B cell (primary cell): ENCODE measurements at regions not wholly inside any gene's neighbourhood (a gene's known extent, or its start where the extent isn't known, plus 50 kb on each side); places are given as distances from the start of the nearest gene placed in this dataset.
"Not testable (repeated sequence)": the region's sequence is repeated elsewhere in the genome, so short reads cannot be mapped to it uniquely, and the experiment has no call there.

Experiments
- EZH2 ChIP-seq: IDR thresholded peaks from 2 replicates; pipeline ENCODE4 v1.6.1; 2012; ENCODE audit warnings: borderline replicate concordance, low read depth, mild to moderate bottlenecking, moderate library complexity, low read length; ENCODE audit not compliant: insufficient read depth, poor library complexity, severe bottlenecking
- TF ChIP-seq, protein P1 (sequence below): fragments of 200-600 bp; IDR thresholded peaks from one replicate; pipeline ENCODE4 v1.8.0; 2022; ENCODE audit warnings: antibody characterized with exemption, mild to moderate bottlenecking

GRCh38 chr15:24107524-24107923 lies 420.4 kb upstream of the NDN start:
- TF ChIP-seq EZH2, result not testable (repeated sequence)
- TF ChIP-seq, protein P1, sequence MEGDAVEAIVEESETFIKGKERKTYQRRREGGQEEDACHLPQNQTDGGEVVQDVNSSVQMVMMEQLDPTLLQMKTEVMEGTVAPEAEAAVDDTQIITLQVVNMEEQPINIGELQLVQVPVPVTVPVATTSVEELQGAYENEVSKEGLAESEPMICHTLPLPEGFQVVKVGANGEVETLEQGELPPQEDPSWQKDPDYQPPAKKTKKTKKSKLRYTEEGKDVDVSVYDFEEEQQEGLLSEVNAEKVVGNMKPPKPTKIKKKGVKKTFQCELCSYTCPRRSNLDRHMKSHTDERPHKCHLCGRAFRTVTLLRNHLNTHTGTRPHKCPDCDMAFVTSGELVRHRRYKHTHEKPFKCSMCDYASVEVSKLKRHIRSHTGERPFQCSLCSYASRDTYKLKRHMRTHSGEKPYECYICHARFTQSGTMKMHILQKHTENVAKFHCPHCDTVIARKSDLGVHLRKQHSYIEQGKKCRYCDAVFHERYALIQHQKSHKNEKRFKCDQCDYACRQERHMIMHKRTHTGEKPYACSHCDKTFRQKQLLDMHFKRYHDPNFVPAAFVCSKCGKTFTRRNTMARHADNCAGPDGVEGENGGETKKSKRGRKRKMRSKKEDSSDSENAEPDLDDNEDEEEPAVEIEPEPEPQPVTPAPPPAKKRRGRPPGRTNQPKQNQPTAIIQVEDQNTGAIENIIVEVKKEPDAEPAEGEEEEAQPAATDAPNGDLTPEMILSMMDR, result not testable (repeated sequence)
